GM10266 (cell line): ENCODE measurements at regions not wholly inside any gene's neighbourhood (a gene's known extent, or its start where the extent isn't known, plus 50 kb on each side); places are given as distances from the start of the nearest gene placed in this dataset.

Source experiments
- DNase-seq: peaks from one replicate; pipeline ENCODE4 v3.0.0; 2012; ENCODE audit errors: extremely low spot score
- TF ChIP-seq, protein P1 (sequence below): IDR thresholded peaks from 2 replicates; pipeline ENCODE4 v1.5.1; 2012; ENCODE audit warnings: mild to moderate bottlenecking, low read depth; ENCODE audit not compliant: control insufficient read depth, insufficient read depth; ENCODE audit errors: missing control alignments

DNA sequence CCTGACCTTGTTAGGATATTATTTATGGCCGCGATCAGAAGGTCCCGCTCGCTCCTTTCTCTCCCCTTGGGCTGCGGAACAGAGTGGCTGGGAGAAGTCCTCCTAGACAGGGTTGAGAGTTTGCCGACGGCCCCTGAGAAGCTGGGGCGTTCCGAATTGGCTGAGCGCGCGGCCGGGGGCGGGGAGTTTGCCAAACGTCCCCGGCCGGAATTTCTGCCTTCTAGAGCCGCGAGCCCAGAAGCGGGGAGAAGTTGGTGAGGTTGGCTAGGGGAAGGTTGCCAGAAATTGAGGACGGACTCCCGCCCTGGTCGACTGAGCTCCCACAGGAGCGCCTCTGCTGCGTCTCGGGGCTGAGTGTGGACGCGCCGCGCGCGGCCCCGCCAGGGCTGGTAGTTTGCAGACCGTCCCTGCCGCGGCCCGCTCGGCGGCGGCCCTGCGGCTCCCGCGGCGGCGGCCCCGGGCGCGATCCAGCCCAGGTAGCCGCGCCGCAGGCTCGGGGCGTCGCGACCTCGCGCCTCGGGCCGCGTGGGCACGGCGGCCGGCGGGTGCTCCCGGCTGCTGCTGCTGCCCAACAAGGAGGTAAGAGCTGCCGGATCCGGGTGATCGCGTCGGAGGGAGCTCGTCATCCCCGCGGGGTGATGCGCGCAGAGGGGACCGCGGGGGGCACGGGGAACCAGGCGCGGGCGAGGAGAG, 134.0 kb upstream of the MGAT5 start:
- DNase-seq = peak; percentile 92
- TF ChIP-seq, protein P1, sequence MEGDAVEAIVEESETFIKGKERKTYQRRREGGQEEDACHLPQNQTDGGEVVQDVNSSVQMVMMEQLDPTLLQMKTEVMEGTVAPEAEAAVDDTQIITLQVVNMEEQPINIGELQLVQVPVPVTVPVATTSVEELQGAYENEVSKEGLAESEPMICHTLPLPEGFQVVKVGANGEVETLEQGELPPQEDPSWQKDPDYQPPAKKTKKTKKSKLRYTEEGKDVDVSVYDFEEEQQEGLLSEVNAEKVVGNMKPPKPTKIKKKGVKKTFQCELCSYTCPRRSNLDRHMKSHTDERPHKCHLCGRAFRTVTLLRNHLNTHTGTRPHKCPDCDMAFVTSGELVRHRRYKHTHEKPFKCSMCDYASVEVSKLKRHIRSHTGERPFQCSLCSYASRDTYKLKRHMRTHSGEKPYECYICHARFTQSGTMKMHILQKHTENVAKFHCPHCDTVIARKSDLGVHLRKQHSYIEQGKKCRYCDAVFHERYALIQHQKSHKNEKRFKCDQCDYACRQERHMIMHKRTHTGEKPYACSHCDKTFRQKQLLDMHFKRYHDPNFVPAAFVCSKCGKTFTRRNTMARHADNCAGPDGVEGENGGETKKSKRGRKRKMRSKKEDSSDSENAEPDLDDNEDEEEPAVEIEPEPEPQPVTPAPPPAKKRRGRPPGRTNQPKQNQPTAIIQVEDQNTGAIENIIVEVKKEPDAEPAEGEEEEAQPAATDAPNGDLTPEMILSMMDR = no peak

DNA sequence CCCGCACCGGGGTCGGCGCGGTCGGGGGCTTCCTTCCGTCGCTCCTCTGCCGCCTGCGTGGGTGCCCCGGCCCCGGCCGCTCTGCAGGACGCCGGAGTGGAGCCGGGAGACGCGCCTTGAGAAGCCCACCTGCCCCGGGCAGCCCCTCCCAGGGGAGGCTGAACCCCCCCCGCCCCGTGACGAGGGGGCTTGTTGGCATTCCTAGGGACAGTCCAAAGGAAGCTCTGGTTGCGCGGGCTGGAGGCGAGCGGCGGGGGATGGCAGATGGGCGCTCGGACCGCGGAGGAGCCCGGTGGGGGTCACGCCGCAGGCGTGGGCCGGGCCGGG, 133.5 kb upstream of the MGAT5 start:
- DNase-seq = peak; percentile 45

DNA sequence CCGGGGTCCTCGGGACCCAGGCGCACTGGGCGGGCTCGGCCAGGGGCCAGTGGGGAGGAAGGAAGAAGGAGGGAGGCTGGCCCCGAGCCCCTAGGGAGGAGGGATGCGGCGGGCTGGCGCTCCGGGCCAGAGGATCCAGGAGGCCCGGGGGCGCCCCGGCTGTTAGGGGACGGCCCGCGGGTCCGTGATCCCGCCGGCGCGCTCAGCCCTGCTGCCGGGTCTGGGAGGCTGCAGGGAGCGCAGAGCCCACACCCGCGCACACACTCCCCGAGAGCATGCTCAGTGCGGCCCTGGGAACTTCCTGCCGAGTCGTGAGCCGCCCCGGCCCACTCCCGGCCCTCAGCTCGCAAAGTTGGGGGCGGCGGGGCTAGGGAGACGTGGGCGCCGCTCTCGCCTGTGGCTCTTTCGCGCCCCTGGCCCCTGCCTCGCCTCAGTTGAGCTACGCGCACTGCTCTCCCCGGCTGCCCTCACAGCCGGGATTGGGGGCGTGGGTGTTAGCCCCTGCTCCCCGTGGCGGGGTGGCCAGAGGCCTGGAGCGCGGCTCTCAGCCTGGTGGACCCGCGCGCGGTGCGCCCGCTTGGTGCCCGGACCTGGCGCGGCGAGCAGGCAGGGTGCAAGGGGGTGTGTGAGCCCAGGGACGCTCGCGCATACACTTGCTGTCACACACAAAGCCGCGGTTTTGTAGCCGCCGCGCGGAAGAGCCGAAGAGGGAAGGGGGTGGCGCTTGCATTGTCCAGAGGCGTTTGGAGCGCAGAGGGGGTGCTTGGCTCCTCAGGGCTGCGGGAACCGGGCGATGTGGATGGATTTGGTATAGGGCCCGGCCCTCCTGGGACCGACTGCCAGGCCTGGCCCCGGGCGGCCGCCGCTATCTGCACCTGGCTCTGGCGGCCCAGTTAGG, 132.9 kb upstream of the MGAT5 start:
- TF ChIP-seq, protein P1 = no peak
- peak; percentile 89 for DNase-seq

More for the DNA sequence above, 133.5 kb upstream of the MGAT5 start:
- TF ChIP-seq, protein P1 = no peak

DNA sequence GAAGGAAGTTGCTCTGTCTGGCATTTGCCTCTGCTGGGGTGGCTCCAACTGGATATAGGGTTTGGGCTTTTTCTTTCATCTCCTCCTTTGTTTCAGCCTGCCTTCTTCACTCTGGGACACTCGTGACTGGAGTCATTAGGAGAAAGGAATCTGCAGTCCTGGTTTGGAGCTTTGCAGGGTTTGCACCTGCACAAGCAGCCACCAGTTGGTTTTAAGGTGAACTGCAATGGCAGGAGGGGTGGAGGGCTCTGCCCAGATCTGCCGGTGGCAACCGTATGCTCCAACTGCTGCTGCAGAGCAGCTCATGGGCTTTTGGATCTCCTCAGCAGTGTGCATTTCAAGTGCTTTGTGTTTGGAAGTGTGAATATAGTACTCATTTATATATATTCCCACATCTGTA, 131.3 kb upstream of the MGAT5 start:
- TF ChIP-seq, protein P1 = peak; percentile 6
- DNase-seq = no peak

DNA sequence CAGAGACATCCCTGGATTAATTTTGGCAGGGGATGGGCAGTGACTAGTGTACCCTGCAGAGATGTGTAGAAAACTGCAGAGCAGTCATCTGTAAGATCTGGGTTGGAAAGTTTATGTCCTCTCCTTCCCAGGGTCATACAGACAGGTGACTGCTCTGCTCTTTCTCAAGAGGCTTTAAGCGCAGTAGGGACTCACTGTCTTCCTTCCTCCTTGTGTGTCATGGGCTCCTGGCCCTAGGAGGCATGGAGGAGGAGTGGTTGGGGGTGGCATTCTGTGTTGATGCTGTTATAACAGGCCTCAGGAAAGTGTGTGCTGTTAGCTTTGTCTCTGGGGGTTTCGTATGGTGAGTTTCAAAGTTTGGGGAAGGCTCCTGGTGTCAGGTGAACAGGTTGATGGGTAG, 130.5 kb upstream of the MGAT5 start:
- DNase-seq = no peak
- TF ChIP-seq, protein P1 = no peak

DNA sequence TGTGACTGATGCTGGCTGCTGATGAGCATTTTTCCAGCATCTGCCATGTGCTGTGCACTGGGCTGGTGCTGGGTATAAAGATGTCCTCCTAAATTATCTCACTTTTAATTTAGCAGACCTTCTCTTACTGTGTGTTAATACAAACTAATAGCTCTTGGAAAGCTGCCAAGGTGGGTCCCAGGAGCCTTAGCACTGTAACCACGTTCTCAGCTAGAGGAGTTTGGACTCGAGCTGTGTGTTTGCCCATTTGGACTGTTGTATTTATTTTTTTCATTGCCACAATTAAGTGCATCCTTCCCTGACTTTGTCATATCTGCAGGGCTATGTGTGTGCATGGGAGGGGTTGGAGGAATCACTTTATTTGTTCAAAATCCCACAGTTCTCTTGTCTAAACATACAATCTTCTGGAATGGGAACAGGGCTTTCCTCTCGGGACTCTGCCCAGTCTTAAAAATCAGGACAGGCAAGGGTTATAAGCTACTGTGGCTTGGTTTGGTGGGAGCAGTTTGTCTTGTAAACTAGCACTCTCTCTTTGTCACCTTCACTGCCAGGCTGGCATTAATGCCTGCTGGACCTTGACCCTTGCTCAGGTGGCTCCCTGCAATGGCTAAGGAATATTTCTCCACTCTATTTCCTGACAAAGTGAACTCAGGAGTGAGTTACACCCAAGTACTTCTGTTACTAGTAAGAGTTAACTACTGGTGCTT, 129.7 kb upstream of the MGAT5 start:
- TF ChIP-seq, protein P1 = no peak
- DNase-seq = no peak
